ENCODE measurements at regions not wholly inside any gene's neighbourhood (a gene's known extent, or its start where the extent isn't known, plus 50 kb on each side); places are given as distances from the start of the nearest gene placed in this dataset.
A peak's percentile ranks its signal among the peaks of the same experiment; 100 is the strongest.

DNA sequence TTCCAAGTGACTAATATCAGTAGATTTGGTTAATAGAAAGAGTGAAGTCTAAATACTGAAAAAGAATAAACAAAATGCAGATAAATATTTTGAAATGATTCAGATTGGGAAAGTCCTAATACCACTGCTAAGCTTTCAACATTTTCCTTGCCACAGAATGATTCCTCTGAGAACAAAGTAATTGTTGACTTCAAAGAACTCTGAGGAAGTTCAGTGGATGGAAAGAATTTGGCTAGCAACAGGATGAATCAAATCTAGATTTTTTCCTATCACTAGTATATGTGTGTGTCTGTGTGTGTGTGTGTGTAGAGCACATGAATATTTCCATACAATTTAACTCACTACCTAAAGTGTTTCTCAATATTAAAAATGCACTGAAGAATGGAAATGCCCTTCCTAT, 107.9 kb upstream of the PREP start:
- Histone ChIP-seq H3K4me3 (replicated peaks in 1 of 3; ENCODE audit: insufficient read depth in 1 of 3, low read depth in 2 of 3, low read length in 3 of 3) (no peak overlapping the region), H3K9me3 (ENCODE audit: low read length) (no peaks in the 10 kb centered on the region), H3K79me2 (ENCODE audit: insufficient read depth, low read length) (no peaks in the 10 kb centered on the region), H3K9ac (ENCODE audit: insufficient read depth, low read depth, low read length) (no peak overlapping the region), H3K36me3 (replicated peaks in 1 of 2; ENCODE audit: control insufficient read depth in 1 of 2, insufficient read depth in 2 of 2, low read length in 2 of 2) (no peaks in the 10 kb centered on the region), H3K27ac (ENCODE audit: extremely low read length, insufficient read depth, low read length) (no peak overlapping the region), H3K4me1 (ENCODE audit: insufficient read depth, low read length) (no peaks in the 10 kb centered on the region), H4K20me1 (ENCODE audit: insufficient read depth, low read length) (no peaks in the 10 kb centered on the region), H2AFZ (ENCODE audit: low read length) (no peak overlapping the region), H3K4me2 (ENCODE audit: low read depth, low read length) (no peak overlapping the region), H3K27me3 (ENCODE audit: control insufficient read depth in 1 of 2, insufficient read depth in 2 of 2, low read length in 2 of 2) (no peaks in the 10 kb centered on the region; a peak in 2 of 5 replicates)
- no TSS peak for BruUV-seq (replicated peaks)
- POLR2A ChIA-PET = no interaction called here
- DNase-seq (ENCODE audit: low spot score) = no peak
- intact Hi-C loops (cut with micrococcal nuclease; ENCODE audit: unreplicated experiment) = no loop called here
- no peak for ATAC-seq
- no peak for FAIRE-seq
- CTCF ChIA-PET (ENCODE audit: low intra/inter-chr PET ratio, low total read pairs) = no interaction called here
- in situ Hi-C loops (cut with HindIII; ENCODE audit: extremely low pct_ligation_motif_present, low pct_unique_long_range_greater_than_20kb) = no loop called here
- TF ChIP-seq, protein P1, sequence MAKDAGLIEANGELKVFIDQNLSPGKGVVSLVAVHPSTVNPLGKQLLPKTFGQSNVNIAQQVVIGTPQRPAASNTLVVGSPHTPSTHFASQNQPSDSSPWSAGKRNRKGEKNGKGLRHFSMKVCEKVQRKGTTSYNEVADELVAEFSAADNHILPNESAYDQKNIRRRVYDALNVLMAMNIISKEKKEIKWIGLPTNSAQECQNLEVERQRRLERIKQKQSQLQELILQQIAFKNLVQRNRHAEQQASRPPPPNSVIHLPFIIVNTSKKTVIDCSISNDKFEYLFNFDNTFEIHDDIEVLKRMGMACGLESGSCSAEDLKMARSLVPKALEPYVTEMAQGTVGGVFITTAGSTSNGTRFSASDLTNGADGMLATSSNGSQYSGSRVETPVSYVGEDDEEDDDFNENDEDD (CRISPR knock-in tag; IDR thresholded peaks at IDR 0.05; ENCODE audit: borderline replicate concordance) = no peak
- TF ChIP-seq ZNF282 (IDR thresholded peaks at IDR 0.05; ENCODE audit: partially characterized antibody) = no peak
- TF ChIP-seq ELF1 (CRISPR knock-in tag; IDR thresholded peaks at IDR 0.05) = no peak
- TF ChIP-seq ZNF138 (CRISPR knock-in tag; IDR thresholded peaks at IDR 0.05; ENCODE audit: low read depth) = no peak

DNA sequence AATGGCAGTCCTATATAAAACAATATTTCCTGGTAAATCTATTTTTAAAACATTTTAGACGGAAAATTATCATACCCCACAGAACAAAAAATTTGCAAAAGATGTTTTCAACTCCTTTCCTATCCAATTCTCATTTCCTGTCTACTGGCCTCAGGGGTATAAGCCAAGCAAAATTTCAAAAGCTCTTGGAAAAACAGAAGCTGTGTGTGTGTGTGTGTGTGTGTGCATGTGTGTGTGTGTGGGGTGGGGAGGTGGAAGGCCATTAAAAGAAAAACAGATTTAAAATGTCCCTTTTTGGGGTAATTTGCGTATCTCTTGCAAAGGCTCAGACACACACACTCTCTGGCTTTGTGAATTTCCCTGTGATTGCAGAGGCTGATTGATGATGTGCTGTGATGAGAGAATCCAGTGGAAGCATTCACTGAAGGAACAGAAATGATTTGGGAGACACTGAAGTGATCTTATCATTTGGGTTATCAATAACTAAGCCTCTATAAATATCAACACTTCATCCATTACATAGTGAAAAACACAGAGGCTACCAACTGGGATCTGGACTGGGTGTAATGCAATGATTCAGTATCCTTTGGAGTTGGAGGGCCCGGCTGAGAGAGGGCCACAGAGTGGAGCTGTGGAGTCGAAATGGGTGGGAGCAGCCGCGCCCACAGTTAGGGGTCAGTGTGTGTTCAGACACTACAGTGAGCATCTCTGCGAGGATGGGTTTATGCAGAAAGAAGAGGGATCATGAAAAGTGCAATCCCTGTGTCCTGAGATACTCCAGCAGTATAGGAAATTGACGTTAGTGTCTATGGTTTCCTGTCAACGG, 106.8 kb upstream of the PREP start:
- no peak overlapping the region for H3K27ac ChIP-seq (ENCODE audit: extremely low read length, insufficient read depth, low read length)
- no peak overlapping the region for H2AFZ ChIP-seq (ENCODE audit: low read length)
- no peaks in the 10 kb centered on the region; a peak in 2 of 5 replicates for H3K27me3 ChIP-seq (ENCODE audit: control insufficient read depth in 1 of 2, insufficient read depth in 2 of 2, low read length in 2 of 2)
- H3K79me2 ChIP-seq (ENCODE audit: insufficient read depth, low read length) = no peaks in the 10 kb centered on the region
- no peak overlapping the region for H3K9ac ChIP-seq (ENCODE audit: insufficient read depth, low read depth, low read length)
- no peaks in the 10 kb centered on the region for H3K36me3 ChIP-seq (replicated peaks in 1 of 2; ENCODE audit: control insufficient read depth in 1 of 2, insufficient read depth in 2 of 2, low read length in 2 of 2)
- FAIRE-seq = no peak
- POLR2A ChIA-PET = no interaction called here
- intact Hi-C loops (cut with micrococcal nuclease; ENCODE audit: unreplicated experiment) = no loop called here
- ATAC-seq = peak; percentile 54
- TF ChIP-seq STAG1 (CRISPR knock-in tag; IDR thresholded peaks at IDR 0.05) = peak; percentile 21; the same call in 1 of the 2 replicates
- no peak for TF ChIP-seq ISL2 (CRISPR knock-in tag; IDR thresholded peaks at IDR 0.05)
- TF ChIP-seq, protein P2, sequence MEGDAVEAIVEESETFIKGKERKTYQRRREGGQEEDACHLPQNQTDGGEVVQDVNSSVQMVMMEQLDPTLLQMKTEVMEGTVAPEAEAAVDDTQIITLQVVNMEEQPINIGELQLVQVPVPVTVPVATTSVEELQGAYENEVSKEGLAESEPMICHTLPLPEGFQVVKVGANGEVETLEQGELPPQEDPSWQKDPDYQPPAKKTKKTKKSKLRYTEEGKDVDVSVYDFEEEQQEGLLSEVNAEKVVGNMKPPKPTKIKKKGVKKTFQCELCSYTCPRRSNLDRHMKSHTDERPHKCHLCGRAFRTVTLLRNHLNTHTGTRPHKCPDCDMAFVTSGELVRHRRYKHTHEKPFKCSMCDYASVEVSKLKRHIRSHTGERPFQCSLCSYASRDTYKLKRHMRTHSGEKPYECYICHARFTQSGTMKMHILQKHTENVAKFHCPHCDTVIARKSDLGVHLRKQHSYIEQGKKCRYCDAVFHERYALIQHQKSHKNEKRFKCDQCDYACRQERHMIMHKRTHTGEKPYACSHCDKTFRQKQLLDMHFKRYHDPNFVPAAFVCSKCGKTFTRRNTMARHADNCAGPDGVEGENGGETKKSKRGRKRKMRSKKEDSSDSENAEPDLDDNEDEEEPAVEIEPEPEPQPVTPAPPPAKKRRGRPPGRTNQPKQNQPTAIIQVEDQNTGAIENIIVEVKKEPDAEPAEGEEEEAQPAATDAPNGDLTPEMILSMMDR (CRISPR knock-in tag; IDR thresholded peaks at IDR 0.05) = peak; percentile 31; the same call in 1 of the 2 replicates
- no peak for TF ChIP-seq SALL2 (CRISPR knock-in tag; IDR thresholded peaks at IDR 0.05)
- no peaks in the 10 kb centered on the region for H3K4me1 ChIP-seq (ENCODE audit: insufficient read depth, low read length)
- no peak overlapping the region for H3K4me2 ChIP-seq (ENCODE audit: low read depth, low read length)
- CTCF ChIA-PET (ENCODE audit: low intra/inter-chr PET ratio, low total read pairs) = no interaction called here
- WGBS (ENCODE audit: low lambda C conversion rate) = 6% methylated on average over 9 of the region's 9 CpGs
- H3K4me3 ChIP-seq (replicated peaks in 1 of 3; ENCODE audit: insufficient read depth in 1 of 3, low read depth in 2 of 3, low read length in 3 of 3) = no peak overlapping the region
- no peak for DNase-seq (ENCODE audit: low spot score)
- no peaks in the 10 kb centered on the region for H4K20me1 ChIP-seq (ENCODE audit: insufficient read depth, low read length)
- in situ Hi-C loops (cut with HindIII; ENCODE audit: extremely low pct_ligation_motif_present, low pct_unique_long_range_greater_than_20kb) = no loop called here
- BruUV-seq (replicated peaks) = no TSS peak
- H3K9me3 ChIP-seq (ENCODE audit: low read length) = no peaks in the 10 kb centered on the region
